ACC112 (cell line): ENCODE measurements at regions not wholly inside any gene's neighbourhood (a gene's known extent, or its start where the extent isn't known, plus 50 kb on each side); places are given as distances from the start of the nearest gene placed in this dataset.

Experiments used
- H2AFZ ChIP-seq: fragments of 200-600 bp; sonication (generic); one replicate; pipeline ENCODE4 v1.6.0; 2017; ENCODE audit warnings: antibody characterized with exemption, low read length; ENCODE audit not compliant: unreplicated experiment
- H3K27ac ChIP-seq: fragments of 200-600 bp; sonication (generic); 2 replicates; pipeline ENCODE4 v1.5.1; 2014; ENCODE audit warnings: low read depth, mild to moderate bottlenecking, antibody characterized with exemption, low read length, moderate library complexity
- H3K27me3 ChIP-seq: fragments of 200-600 bp; sonication (generic); 2 replicates; pipeline ENCODE4 v1.6.1; 2014; ENCODE audit warnings: mild to moderate bottlenecking, antibody characterized with exemption, low read length, moderate library complexity, mixed read lengths; ENCODE audit not compliant: insufficient read depth
- H3K36me3 ChIP-seq: fragments of 200-600 bp; sonication (generic); 2 replicates; pipeline ENCODE4 v1.6.1; 2016; ENCODE audit warnings: mild to moderate bottlenecking, antibody characterized with exemption, low read length, moderate library complexity, mixed read lengths; ENCODE audit not compliant: insufficient read depth
- H3K4me1 ChIP-seq: fragments of 200-600 bp; sonication (generic); one replicate; pipeline ENCODE4 v1.6.1; 2016; ENCODE audit warnings: low read length, mixed read lengths; ENCODE audit not compliant: insufficient read depth, unreplicated experiment, control insufficient read depth
- H3K4me3 ChIP-seq: fragments of 200-600 bp; sonication (generic); 2 replicates; pipeline ENCODE4 v1.5.1; 2014; ENCODE audit warnings: mild to moderate bottlenecking, low read depth, low read length
- H3K79me2 ChIP-seq: fragments of 200-600 bp; sonication (generic); one replicate; pipeline ENCODE4 v1.6.0; 2016; ENCODE audit warnings: low read length; ENCODE audit not compliant: control insufficient read depth, unreplicated experiment, insufficient read depth

- H3K27me3 ChIP-seq: no peaks in the 10 kb centered on the region
- H3K4me3 ChIP-seq: no peak overlapping the region
- no peak overlapping the region for H2AFZ ChIP-seq
- no peaks in the 10 kb centered on the region for H3K36me3 ChIP-seq
- H3K27ac ChIP-seq: no peak overlapping the region
- H3K79me2 ChIP-seq: no peaks in the 10 kb centered on the region
- no peaks in the 10 kb centered on the region for H3K4me1 ChIP-seq
Observed at GRCh38 chr18:61965311-61965710, 72.5 kb upstream of the RNF152 start.

GRCh38 chr18:61964616-61965015 lies 71.8 kb upstream of the RNF152 start:
- Histone ChIP-seq H2AFZ (no peak overlapping the region), H3K79me2 (no peaks in the 10 kb centered on the region), H3K27me3 (no peaks in the 10 kb centered on the region), H3K27ac (no peak overlapping the region), H3K4me3 (no peak overlapping the region), H3K36me3 (no peaks in the 10 kb centered on the region), H3K4me1 (no peaks in the 10 kb centered on the region)

DNA sequence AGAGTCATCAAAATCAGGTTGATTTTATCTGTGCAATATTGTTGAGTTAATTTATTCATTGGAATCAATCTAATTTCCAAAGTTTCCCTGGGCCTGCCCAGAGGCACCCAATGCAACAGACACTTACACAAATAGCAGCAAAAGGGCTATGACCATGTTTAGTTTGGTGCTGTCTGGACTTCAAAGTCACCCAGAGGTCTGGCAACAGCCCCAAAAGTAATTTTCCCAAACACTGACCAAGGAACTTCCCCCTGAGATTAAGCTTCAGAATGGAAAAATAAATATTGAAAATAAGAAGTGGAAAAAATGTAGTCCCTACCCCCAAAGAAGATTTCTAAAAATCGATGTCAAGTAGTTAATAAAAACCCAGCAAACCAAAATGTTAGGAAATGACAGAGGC lies 70.9 kb upstream of the RNF152 start:
- Histone ChIP-seq H3K79me2 (no peaks in the 10 kb centered on the region), H3K27ac (no peak overlapping the region), H2AFZ (no peak overlapping the region), H3K4me3 (no peak overlapping the region), H3K36me3 (no peaks in the 10 kb centered on the region), H3K27me3 (no peaks in the 10 kb centered on the region), H3K4me1 (no peaks in the 10 kb centered on the region)

DNA sequence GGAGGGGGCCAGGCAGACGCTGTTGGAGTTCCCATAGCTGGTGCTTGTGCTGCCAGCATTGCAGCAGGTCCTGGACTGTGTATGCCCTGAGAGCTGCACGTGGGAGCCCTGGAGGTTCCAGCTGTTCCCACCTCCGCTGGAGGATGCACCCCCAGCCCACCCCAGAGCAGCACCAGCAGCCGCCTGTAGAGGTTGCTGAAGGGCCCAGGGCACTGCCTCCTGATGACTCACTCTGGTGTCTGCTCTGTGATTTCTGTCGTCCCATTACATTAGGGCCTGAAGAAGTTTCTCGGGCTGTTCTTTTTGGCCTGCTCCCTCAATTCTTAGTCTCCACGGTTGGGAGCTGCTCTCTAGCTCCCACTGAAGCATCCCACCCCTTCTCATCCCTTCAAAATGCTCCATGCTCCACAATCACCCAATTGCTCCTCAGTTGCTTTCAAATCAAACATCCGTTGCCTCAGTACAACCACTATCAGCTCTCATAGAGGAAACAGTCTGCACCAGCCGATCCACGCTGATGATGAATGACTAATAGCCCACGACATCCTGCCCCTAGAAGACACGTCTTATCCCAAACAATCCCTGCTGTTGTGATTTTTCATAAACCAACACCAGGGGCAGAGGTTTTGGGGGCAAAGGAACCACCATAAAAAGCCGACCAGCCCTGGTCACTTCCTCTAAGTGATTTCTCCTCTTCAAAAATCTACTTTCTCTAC lies 65.2 kb upstream of the RNF152 start:
- no peak overlapping the region for H2AFZ ChIP-seq

GRCh38 chr18:61955644-61956043 lies 62.8 kb upstream of the RNF152 start:
- no peak overlapping the region for H2AFZ ChIP-seq
- H3K27me3 ChIP-seq: no peaks in the 10 kb centered on the region
- H3K79me2 ChIP-seq: no peaks in the 10 kb centered on the region
- no peak overlapping the region for H3K4me3 ChIP-seq
- H3K36me3 ChIP-seq: no peaks in the 10 kb centered on the region
- peaks cover 6% of the 10 kb centered on the region for H3K4me1 ChIP-seq
- H3K27ac ChIP-seq: no peak overlapping the region

More for the DNA sequence above, 65.2 kb upstream of the RNF152 start:
- no peaks in the 10 kb centered on the region for H3K27me3 ChIP-seq
- H3K36me3 ChIP-seq: no peaks in the 10 kb centered on the region
- no peak overlapping the region for H3K27ac ChIP-seq
- no peak overlapping the region for H3K4me3 ChIP-seq
- no peaks in the 10 kb centered on the region for H3K4me1 ChIP-seq
- H3K79me2 ChIP-seq: no peaks in the 10 kb centered on the region

DNA sequence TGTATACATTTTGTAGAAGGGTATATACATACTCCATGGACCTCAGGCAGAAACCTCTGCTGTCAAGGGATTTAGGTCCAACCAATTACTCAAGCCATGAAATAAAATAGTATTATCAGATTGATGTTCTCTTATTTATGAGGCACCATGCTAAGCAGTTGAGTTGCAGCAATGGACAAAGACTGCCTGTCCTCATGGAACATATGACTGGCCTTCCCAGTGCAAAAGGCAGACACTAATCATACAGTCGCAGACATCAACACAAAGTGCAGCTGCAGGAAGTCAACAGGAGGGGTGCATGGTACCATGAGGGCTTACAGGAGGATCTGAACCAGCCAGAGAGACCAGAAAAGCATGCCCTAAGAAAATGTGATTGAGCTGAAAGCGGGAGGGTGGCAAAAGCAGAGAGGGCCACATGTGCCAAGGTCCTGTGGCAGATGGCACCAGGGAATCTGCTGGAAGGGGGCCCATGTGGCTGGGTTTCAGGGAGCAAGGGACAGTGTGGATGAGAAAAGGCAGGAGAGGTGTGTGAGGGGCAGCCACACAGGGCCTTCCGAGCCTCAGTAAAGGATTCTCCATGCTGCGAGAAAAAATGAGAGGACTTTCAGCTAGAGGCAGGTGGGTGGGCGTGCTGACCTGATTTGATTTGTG lies 61.4 kb upstream of the RNF152 start:
- Histone ChIP-seq H2AFZ (no peak overlapping the region), H3K27ac (no peak overlapping the region), H3K4me3 (no peak overlapping the region), H3K36me3 (no peaks in the 10 kb centered on the region), H3K79me2 (no peaks in the 10 kb centered on the region), H3K4me1 (peaks cover 6% of the 10 kb centered on the region), H3K27me3 (no peaks in the 10 kb centered on the region)

DNA sequence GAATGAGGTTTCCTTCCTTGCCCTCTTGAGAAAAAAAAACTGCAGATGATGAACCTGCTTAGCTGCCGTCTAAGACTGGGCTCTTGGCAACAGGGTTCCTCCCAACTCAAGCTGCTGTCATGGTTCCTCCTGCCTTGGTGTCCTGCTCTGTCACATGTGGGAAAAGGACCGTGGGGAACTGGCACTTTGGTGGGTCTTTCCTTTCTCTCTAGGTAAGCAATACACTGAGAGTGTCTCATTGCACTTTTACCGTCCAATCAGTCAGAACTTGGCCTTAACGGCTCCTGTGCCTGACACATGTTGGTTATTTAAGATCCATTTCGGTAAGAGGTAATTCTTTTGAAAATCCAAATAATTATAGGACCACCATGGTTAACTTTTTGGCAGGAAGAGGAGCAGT lies 60.8 kb upstream of the RNF152 start:
- Histone ChIP-seq H3K4me1 (peaks cover 6% of the 10 kb centered on the region), H3K27ac (no peak overlapping the region), H3K79me2 (no peaks in the 10 kb centered on the region), H3K4me3 (no peak overlapping the region), H2AFZ (no peak overlapping the region), H3K36me3 (no peaks in the 10 kb centered on the region), H3K27me3 (no peaks in the 10 kb centered on the region)

GRCh38 chr18:61953161-61953560 lies 60.4 kb upstream of the RNF152 start:
- Histone ChIP-seq H3K4me3 (no peak overlapping the region), H2AFZ (no peak overlapping the region), H3K27me3 (no peaks in the 10 kb centered on the region), H3K79me2 (no peaks in the 10 kb centered on the region), H3K27ac (no peak overlapping the region), H3K36me3 (no peaks in the 10 kb centered on the region), H3K4me1 (peaks cover 6% of the 10 kb centered on the region)

GRCh38 chr18:61951396-61951795 lies 58.6 kb upstream of the RNF152 start:
- H3K27ac ChIP-seq: no peak overlapping the region
- no peaks in the 10 kb centered on the region for H3K36me3 ChIP-seq
- H2AFZ ChIP-seq: no peak overlapping the region
- no peaks in the 10 kb centered on the region for H3K79me2 ChIP-seq
- H3K4me3 ChIP-seq: no peak overlapping the region
- peaks cover 6% of the 10 kb centered on the region for H3K4me1 ChIP-seq
- no peaks in the 10 kb centered on the region for H3K27me3 ChIP-seq

GRCh38 chr18:61950371-61950770 lies 57.6 kb upstream of the RNF152 start:
- Histone ChIP-seq H3K4me3 (no peak overlapping the region), H3K79me2 (no peaks in the 10 kb centered on the region), H3K36me3 (no peaks in the 10 kb centered on the region), H3K27ac (no peak overlapping the region), H2AFZ (no peak overlapping the region), H3K27me3 (no peaks in the 10 kb centered on the region), H3K4me1 (peaks cover 6% of the 10 kb centered on the region)

- Histone ChIP-seq H3K4me3 (no peak overlapping the region), H2AFZ (no peak overlapping the region), H3K36me3 (no peaks in the 10 kb centered on the region), H3K4me1 (peaks cover 6% of the 10 kb centered on the region), H3K79me2 (no peaks in the 10 kb centered on the region), H3K27ac (no peak overlapping the region), H3K27me3 (no peaks in the 10 kb centered on the region)
Observed at GRCh38 chr18:61949946-61950345, 57.1 kb upstream of the RNF152 start.
